ENCODE measurements at regions not wholly inside any gene's neighbourhood (a gene's known extent, or its start where the extent isn't known, plus 50 kb on each side); places are given as distances from the start of the nearest gene placed in this dataset.

- no peak for TF ChIP-seq USF2 (IDR thresholded peaks at IDR 0.05; ENCODE audit: low read depth, low read length)
- TF ChIP-seq ELK1 (IDR thresholded peaks at IDR 0.05; ENCODE audit: borderline replicate concordance, low read depth, low read length) = no peak
- TF ChIP-seq MAFK (IDR thresholded peaks at IDR 0.05; ENCODE audit: low read depth, low read length) = no peak
These were observed 2044.9 kb upstream of the PCDH20 start (continued) for GRCh38 chr13:63460462-63461090.

- H2BK120ac ChIP-seq (ENCODE audit: low read depth, low read length) = no peak overlapping the region
- TF ChIP-seq FOS (IDR thresholded peaks at IDR 0.05; ENCODE audit: low read depth, low read length) = no peak
- no peak for TF ChIP-seq MXI1 (IDR thresholded peaks at IDR 0.05; ENCODE audit: borderline replicate concordance, low read depth, low read length)
- TF ChIP-seq CTCF (conservative IDR thresholded peaks at IDR 0.05; ENCODE audit: low read depth, low read length) = no peak
- TF ChIP-seq BHLHE40 (IDR thresholded peaks at IDR 0.05; ENCODE audit: low read depth, low read length) = no peak
- no peak for TF ChIP-seq RCOR1 (IDR thresholded peaks at IDR 0.05; ENCODE audit: insufficient replicate concordance, low read length)
- no peak for TF ChIP-seq SMC3 (IDR thresholded peaks at IDR 0.05; ENCODE audit: low read depth, low read length)
- no peak for TF ChIP-seq CEBPB (IDR thresholded peaks at IDR 0.05; ENCODE audit: low read depth, low read length)
- TF ChIP-seq NFE2L2 (IDR thresholded peaks at IDR 0.05; ENCODE audit: low read depth, low read length) = no peak
- TF ChIP-seq POLR2A (IDR thresholded peaks at IDR 0.05; ENCODE audit: low read depth, low read length) = no peak
- TF ChIP-seq MAZ (IDR thresholded peaks at IDR 0.05; ENCODE audit: borderline replicate concordance, low read depth, low read length) = no peak
- no peaks in the 10 kb centered on the region for H3K9me3 ChIP-seq (ENCODE audit: control insufficient read depth, insufficient read depth, low read length)
- H3K4me1 ChIP-seq (ENCODE audit: control insufficient read depth, insufficient read depth, low read length) = 0 out of 2 replicates have a peak, but pooled peaks cover 3% of the 10 kb centered on the region
- H2AK9ac ChIP-seq (replicated peaks; ENCODE audit: low read depth, low read length, poor library complexity) = no peak overlapping the region
- H3K27ac ChIP-seq (ENCODE audit: insufficient read depth, low read length) = no peak overlapping the region
- ATAC-seq (ENCODE audit: low read depth) = no peak
- no peaks in the 10 kb centered on the region for H4K20me1 ChIP-seq (ENCODE audit: insufficient read depth, low read length)
- H3K9ac ChIP-seq (ENCODE audit: low read depth, low read length) = no peak overlapping the region
- no peak overlapping the region for H3K14ac ChIP-seq (replicated peaks; ENCODE audit: low read depth, low read length)
- no peaks in the 10 kb centered on the region for H3K36me3 ChIP-seq (ENCODE audit: control insufficient read depth, insufficient read depth, low read length)
- dilution Hi-C loops (cut with HindIII; ENCODE audit: low sequenced_read_pairs, unreplicated experiment) (no loop called here), in situ Hi-C loops (cut with MboI; ENCODE audit: low sequenced_read_pairs) (no loop called here), intact Hi-C loops (cut with micrococcal nuclease) (no loop called here)
- H4K91ac ChIP-seq (ENCODE audit: insufficient read depth, low read depth, low read length) = no peak overlapping the region
- no peak overlapping the region for H2BK20ac ChIP-seq (ENCODE audit: low read depth, low read length)
- H3K27me3 ChIP-seq (ENCODE audit: control insufficient read depth, insufficient read depth, low read length) = no peaks in the 10 kb centered on the region
- no peak overlapping the region for H3K4me2 ChIP-seq (ENCODE audit: low read depth, low read length)
- H3K4ac ChIP-seq (ENCODE audit: low read depth, low read length) = no peak overlapping the region
- H2BK5ac ChIP-seq (ENCODE audit: low read depth, low read length, poor library complexity, severe bottlenecking) = no peak overlapping the region
- no peak for DNase-seq
- H4K8ac ChIP-seq (ENCODE audit: low read depth in 2 of 2, low read length in 2 of 2) = no peak overlapping the region
- H3K9me1 ChIP-seq (ENCODE audit: insufficient read depth, low read length) = no peaks in the 10 kb centered on the region
- no peaks in the 10 kb centered on the region for H3K79me1 ChIP-seq (ENCODE audit: low read depth in 1 of 2, low read length in 2 of 2)
- H2AK5ac ChIP-seq (ENCODE audit: low read depth, low read length) = no peak overlapping the region
- ChIA-PET CTCF (no interaction called here), POLR2A (ENCODE audit: unreplicated experiment) (no interaction called here)
- H4K5ac ChIP-seq (ENCODE audit: low read depth, low read length) = no peak overlapping the region
- no peak overlapping the region for H3K56ac ChIP-seq (ENCODE audit: extremely low read depth, insufficient read depth, low read length)
- no TSS peak for BruUV-seq (replicated peaks)
- H3K4me3 ChIP-seq (ENCODE audit: insufficient read depth, low read depth, low read length) = no peak overlapping the region
- no peak overlapping the region for H3K18ac ChIP-seq (ENCODE audit: low read depth, low read length)
- no peak overlapping the region for H3K23ac ChIP-seq (ENCODE audit: low read depth, low read length)
- H2BK15ac ChIP-seq (ENCODE audit: low read depth, low read length) = no peak overlapping the region
- H2AFZ ChIP-seq (replicated peaks; ENCODE audit: low read length, poor library complexity) = no peak overlapping the region
- WGBS, 2 experiments (ENCODE audit: extremely low coverage in 2 of 2, insufficient read length in 1 of 2) = no CpG with 5 or more reads among the region's 1 CpG
These were observed 2041.5 kb upstream of the PCDH20 start for GRCh38 chr13:63457186-63457585.
